Spleen (tissue), 11 donors: ENCODE measurements at regions not wholly inside any gene's neighbourhood (a gene's known extent, or its start where the extent isn't known, plus 50 kb on each side); places are given as distances from the start of the nearest gene placed in this dataset.
A peak's percentile ranks its signal among the peaks of the same experiment; 100 is the strongest.

ENCODE experiments used
- DNase-seq: peaks from one replicate; pipeline ENCODE4 v3.0.0-alpha.2; 2020
- H3K27ac ChIP-seq, 8 donors: fragments of 200-600 bp; sonication (generic) in 7 of 8; 1 replicate in 4 of 8; 2 replicates in 4 of 8; pipeline versions ENCODE4 v1.5.0 to v1.8.0; 2016 to 2021; ENCODE audit warnings: inconsistent platforms in 4 of 8, mild to moderate bottlenecking in 4 of 8, moderate library complexity in 1 of 8
- H3K27me3 ChIP-seq, 7 donors: fragments of 200-600 bp; sonication (generic) in 6 of 7; replicated peaks in 1 of 7; 1 replicate in 4 of 7; 2 replicates in 3 of 7; pipeline versions ENCODE4 v1.5.0 to v1.8.0; 2016 to 2021; ENCODE audit warnings: inconsistent platforms in 3 of 7, mild to moderate bottlenecking in 1 of 7
- H3K36me3 ChIP-seq, 6 donors: fragments of 200-600 bp; sonication (generic) in 5 of 6; 1 replicate in 4 of 6; 2 replicates in 2 of 6; pipeline versions ENCODE4 v1.5.0 to v1.8.0; 2016 to 2021; ENCODE audit warnings: inconsistent platforms in 2 of 6
- H3K4me1 ChIP-seq, 6 donors: fragments of 200-600 bp; sonication (generic) in 5 of 6; 1 replicate in 3 of 6; 2 replicates in 3 of 6; pipeline versions ENCODE4 v1.5.0 to v1.8.0; 2016 to 2021; ENCODE audit warnings: inconsistent platforms in 3 of 6
- H3K4me3 ChIP-seq, 8 donors: fragments of 200-600 bp; sonication (generic) in 7 of 8; 1 replicate in 4 of 8; 2 replicates in 4 of 8; pipeline versions ENCODE4 v1.5.0 to v1.8.0; 2016 to 2021; ENCODE audit warnings: inconsistent platforms in 4 of 8, mild to moderate bottlenecking in 4 of 8, moderate library complexity in 2 of 8
- H3K9me3 ChIP-seq, 8 donors: fragments of 200-600 bp; sonication (generic) in 7 of 8; 1 replicate in 4 of 8; 2 replicates in 4 of 8; pipeline versions ENCODE4 v1.5.0 to v1.8.0; 2016 to 2021; ENCODE audit warnings: inconsistent platforms in 4 of 8
- POLR2A ChIP-seq, 3 donors: fragments of 450-650 bp; IDR thresholded peaks; one replicate each; pipeline ENCODE4 v1.5.1; 2017; ENCODE audit warnings: antibody characterized with exemption in 3 of 3, mild to moderate bottlenecking in 1 of 3
- POLR2AphosphoS5 ChIP-seq, 3 donors: sonication (generic); formaldehyde crosslinking; IDR thresholded peaks; one replicate each; pipeline ENCODE4 v1.5.1; 2017; ENCODE audit warnings: antibody characterized with exemption in 3 of 3
- WGBS, 5 donors: extraction: QIAGEN DNeasy Blood & Tissue Kit in 3 of 5; methylation state at CpG; one replicate each; pipeline versions ENCODE4 v1.1.5 to v1.1.7; 2013 to 2018; 5-methylcytosine and 5-hydroxymethylcytosine counted together
- intact Hi-C: fragments of 100-400 bp; cut with DNase I; formaldehyde crosslinking; loops from one replicate; pipeline ENCODE4 v1.15.0; 2023; ENCODE audit warnings: low total_unique reads
- TF ChIP-seq, protein P1 (sequence below), 11 experiments: fragments of 200-600 bp in 7 of 11; fragments of 450-650 bp in 4 of 11; sonication (generic) in 4 of 11; IDR thresholded peaks in 8 of 11; conservative IDR thresholded peaks in 3 of 11; 1 replicate in 7 of 11; 2 replicates in 4 of 11; pipeline versions ENCODE4 v1.4.0 to v1.8.0; 2016 to 2021; ENCODE audit warnings: antibody characterized with exemption in 11 of 11, inconsistent platforms in 4 of 11, mild to moderate bottlenecking in 1 of 11
- donor health status: healthy with polysubstance abuse.
- donor health status: DM: no; HTN: no; CAD: no; lungs with moderate emphysema.
- donor health status: DM: no; HTN: no; CAD: no.
- donor health status: Bipolar disorder and iron deficiency.
- donor health status: healthy.
- donor health status: DM: no; HTN: no; CAD: no.
- donor health status: DM: yes; HTN: yes; CAD: no.

DNA sequence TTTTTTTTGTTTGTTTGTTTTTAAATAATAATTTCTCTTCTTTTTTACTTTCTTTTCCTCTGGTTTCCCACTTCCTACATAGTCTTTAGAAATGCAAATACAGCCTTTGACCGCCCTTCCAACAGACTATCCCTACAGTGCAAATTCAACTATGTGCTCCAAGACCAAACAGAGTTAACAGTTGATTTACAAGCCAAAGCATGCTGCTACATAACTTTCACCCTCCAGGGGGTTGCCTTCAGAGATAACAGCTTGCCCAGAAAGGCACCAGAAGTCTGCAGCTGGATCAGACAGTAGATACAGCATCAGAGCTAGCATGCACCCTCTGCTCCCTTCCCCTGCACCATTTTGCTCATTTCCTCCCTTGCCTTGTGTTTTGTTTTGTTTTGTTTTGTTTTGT, 539.0 kb downstream of the ZWINT start:
- Histone ChIP-seq H3K9me3 (peaks cover 0 to 16% (median 10%) of the 10 kb centered on the region in 8 donors), H3K27ac (no peak overlapping the region), H3K4me1 (no peaks in the 10 kb centered on the region), H3K36me3 (no peaks in the 10 kb centered on the region), H3K4me3 (no peak overlapping the region), H3K27me3 (no peaks in the 10 kb centered on the region)
- WGBS, 5 donors: 53 to 74% (median 62%) methylated on average over 1 of the region's 1 CpG
- no peak for TF ChIP-seq POLR2AphosphoS5 (IDR thresholded peaks at IDR 0.05)
- TF ChIP-seq POLR2A (IDR thresholded peaks at IDR 0.05): no peak
- TF ChIP-seq, protein P1, sequence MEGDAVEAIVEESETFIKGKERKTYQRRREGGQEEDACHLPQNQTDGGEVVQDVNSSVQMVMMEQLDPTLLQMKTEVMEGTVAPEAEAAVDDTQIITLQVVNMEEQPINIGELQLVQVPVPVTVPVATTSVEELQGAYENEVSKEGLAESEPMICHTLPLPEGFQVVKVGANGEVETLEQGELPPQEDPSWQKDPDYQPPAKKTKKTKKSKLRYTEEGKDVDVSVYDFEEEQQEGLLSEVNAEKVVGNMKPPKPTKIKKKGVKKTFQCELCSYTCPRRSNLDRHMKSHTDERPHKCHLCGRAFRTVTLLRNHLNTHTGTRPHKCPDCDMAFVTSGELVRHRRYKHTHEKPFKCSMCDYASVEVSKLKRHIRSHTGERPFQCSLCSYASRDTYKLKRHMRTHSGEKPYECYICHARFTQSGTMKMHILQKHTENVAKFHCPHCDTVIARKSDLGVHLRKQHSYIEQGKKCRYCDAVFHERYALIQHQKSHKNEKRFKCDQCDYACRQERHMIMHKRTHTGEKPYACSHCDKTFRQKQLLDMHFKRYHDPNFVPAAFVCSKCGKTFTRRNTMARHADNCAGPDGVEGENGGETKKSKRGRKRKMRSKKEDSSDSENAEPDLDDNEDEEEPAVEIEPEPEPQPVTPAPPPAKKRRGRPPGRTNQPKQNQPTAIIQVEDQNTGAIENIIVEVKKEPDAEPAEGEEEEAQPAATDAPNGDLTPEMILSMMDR (IDR thresholded peaks at IDR 0.05 in 8 of 11, conservative IDR thresholded peaks at IDR 0.05 in 3 of 11): no peak
- intact Hi-C loops: no loop called here
- no peak for DNase-seq

DNA sequence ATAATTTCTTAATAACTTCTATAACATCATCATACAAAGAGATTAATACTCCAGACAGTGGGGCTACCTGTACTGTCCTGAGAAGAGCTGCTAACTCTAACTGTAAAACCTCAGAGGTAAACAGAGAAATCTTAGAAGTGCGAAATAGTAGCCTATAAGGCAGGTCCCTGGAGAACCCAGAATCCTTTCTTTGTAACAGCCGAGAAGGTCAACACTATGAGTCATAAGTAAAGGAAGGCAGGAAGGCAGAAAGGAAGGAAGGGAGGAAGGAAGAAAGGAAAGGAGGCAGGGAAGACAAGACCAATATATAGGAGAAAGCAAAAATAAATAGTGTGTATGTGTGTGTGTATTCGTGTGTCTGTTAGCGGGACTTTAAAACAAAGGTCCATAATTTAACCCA, 540.6 kb downstream of the ZWINT start:
- WGBS, 5 donors: 71 to 83% (median 80%) methylated on average over 4 of the region's 4 CpGs
- intact Hi-C loops: no loop called here
- Histone ChIP-seq H3K27ac (no peak overlapping the region), H3K9me3 (peaks cover 0 to 19% (median 10%) of the 10 kb centered on the region in 8 donors), H3K36me3 (no peaks in the 10 kb centered on the region), H3K4me1 (no peaks in the 10 kb centered on the region), H3K4me3 (no peak overlapping the region), H3K27me3 (no peaks in the 10 kb centered on the region)
- DNase-seq: no peak
- no peak for TF ChIP-seq POLR2AphosphoS5 (IDR thresholded peaks at IDR 0.05)
- TF ChIP-seq POLR2A (IDR thresholded peaks at IDR 0.05): no peak
- TF ChIP-seq, protein P1 (IDR thresholded peaks at IDR 0.05 in 8 of 11, conservative IDR thresholded peaks at IDR 0.05 in 3 of 11): no peak

DNA sequence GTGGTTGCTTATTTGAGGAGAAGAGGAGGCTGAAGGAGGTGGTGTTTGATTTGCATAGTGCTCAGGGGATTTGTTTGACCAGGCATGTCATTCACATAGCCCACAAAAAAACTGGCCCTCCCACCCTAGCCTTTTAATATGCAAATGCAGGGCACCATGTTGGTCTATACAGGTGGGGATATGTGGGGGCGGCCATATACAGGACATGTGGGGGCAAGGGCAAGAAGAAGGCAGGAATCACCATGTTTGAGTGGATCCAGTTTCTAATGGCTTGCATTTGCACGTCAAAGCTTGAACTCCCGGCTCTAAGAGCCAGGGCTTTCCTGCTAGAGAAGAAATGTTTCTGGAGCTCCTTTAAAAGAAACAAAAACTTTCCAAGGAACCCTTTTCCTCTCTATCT, 541.0 kb downstream of the ZWINT start:
- no peak for DNase-seq
- no peaks in the 10 kb centered on the region for H3K4me1 ChIP-seq
- peaks cover 0 to 19% (median 10%) of the 10 kb centered on the region in 8 donors for H3K9me3 ChIP-seq
- 72 to 81% (median 76%) methylated on average over 3 of the region's 3 CpGs for WGBS, 5 donors
- H3K27me3 ChIP-seq: no peaks in the 10 kb centered on the region
- no peaks in the 10 kb centered on the region for H3K36me3 ChIP-seq
- intact Hi-C loops: no loop called here
- H3K27ac ChIP-seq: no peak overlapping the region
- no peak overlapping the region for H3K4me3 ChIP-seq
- TF ChIP-seq POLR2A (IDR thresholded peaks at IDR 0.05) (no peak), POLR2AphosphoS5 (IDR thresholded peaks at IDR 0.05) (no peak)
- TF ChIP-seq, protein P1 (IDR thresholded peaks at IDR 0.05 in 8 of 11, conservative IDR thresholded peaks at IDR 0.05 in 3 of 11): no peak

DNA sequence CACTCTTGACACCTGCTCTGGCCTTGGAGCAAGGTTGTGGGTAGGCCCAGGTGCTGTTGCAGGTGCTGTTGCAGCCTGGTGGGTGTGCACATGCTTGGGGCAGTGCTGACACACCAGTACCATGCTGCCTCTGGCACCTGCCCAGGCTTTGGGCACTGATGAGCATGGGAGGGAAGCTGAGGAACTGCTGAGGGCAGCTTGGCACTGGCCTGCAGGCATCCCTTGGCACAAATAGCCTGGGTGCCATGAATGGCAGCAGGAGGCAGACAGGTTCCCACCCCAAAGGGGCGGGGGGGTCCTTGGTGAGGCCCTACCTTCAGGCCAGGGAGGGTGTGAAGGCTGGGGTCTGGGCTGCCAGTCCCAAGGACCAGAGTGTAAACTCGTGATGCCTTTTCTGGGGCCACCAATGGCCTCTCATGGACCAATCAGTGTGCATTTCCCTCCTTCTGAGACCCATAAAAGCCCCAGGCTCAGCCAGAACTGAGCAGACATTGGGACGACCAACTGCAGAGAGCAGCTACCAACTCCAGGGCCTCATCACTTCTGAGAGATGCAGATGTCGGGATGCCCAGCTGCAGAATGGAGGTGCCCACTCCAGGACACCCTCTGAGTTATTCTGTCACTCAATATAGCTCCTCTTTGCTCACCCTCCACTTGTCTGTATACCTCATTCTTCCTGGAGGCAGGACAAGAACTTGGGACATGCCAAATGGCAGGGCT, 547.4 kb downstream of the ZWINT start:
- no peaks in the 10 kb centered on the region for H3K27me3 ChIP-seq
- intact Hi-C loops: no loop called here
- H3K9me3 ChIP-seq: peaks cover 0 to 21% (median 9%) of the 10 kb centered on the region in 8 donors
- no peaks in the 10 kb centered on the region for H3K4me1 ChIP-seq
- TF ChIP-seq POLR2AphosphoS5 (IDR thresholded peaks at IDR 0.05) (no peak), POLR2A (IDR thresholded peaks at IDR 0.05) (no peak)
- TF ChIP-seq, protein P1 (IDR thresholded peaks at IDR 0.05 in 8 of 11, conservative IDR thresholded peaks at IDR 0.05 in 3 of 11): no peak
- no peak overlapping the region for H3K27ac ChIP-seq
- 56 to 80% (median 60%) methylated on average over 1 to 4 of the region's 4 CpGs for WGBS, 5 donors
- no peaks in the 10 kb centered on the region for H3K36me3 ChIP-seq
- DNase-seq: peak; percentile 64
- H3K4me3 ChIP-seq: no peak overlapping the region
